ENCODE measurements at regions not wholly inside any gene's neighbourhood (a gene's known extent, or its start where the extent isn't known, plus 50 kb on each side); places are given as distances from the start of the nearest gene placed in this dataset.

GRCh38 chr2:174654419-174654941 is 56.9 kb upstream of the WIPF1 start:
- TF ChIP-seq POLR2A (IDR thresholded peaks at IDR 0.05), result no peak
- TF ChIP-seq CTCF (IDR thresholded peaks at IDR 0.05), result no peak

All from esophagus squamous epithelium (tissue), 4 donors.